ENCODE measurements at regions not wholly inside any gene's neighbourhood (a gene's known extent, or its start where the extent isn't known, plus 50 kb on each side); places are given as distances from the start of the nearest gene placed in this dataset.

DNA sequence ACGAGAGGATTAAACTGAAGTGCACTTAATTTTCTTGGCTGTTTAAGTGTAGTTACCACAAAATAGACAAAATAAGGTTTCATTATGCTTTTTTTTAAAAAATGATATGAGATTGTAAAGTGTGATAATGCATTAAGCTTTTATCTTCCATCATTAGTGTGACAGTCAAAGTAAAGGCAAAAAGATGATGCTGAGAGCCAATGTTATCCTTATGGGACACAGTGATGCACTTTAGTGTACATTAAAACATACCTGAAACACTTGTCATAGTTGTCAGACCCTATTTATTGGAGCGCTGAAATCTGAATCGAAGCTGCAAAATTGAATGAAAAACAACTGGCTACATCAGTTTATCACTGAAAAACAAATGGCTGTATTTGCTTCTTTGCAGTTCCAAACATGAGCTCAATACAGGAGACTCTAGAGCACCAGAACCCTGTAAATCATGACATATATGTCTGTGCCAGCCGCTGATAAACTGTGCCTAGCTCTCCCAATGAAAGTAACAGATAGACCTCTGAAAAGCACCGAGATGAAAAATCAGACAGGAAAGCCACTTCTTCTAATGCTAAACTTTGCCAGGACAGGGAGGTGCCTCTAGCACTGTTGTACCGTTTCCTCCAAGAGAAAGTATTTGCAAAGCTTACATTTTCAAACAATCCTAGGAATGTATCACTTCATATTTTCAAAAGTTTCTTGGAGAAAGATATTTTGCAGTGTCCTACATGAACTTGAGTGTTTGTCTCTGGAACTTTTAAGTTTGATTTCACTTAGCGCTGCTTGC, 120.7 kb upstream of the TMPRSS15 start:
- no peaks in the 10 kb centered on the region for H3K36me3 ChIP-seq (ENCODE audit: control insufficient read depth in 2 of 2, extremely low read depth in 1 of 2, insufficient read depth in 2 of 2, low read length in 2 of 2)
- CTCF ChIA-PET = interaction anchor here (0.7 to 0.8 kb wide), 2 partner anchors 9 to 25 kb away, joined by 3 read pairs; no protein-coding TSS in a partner anchor
- no peak overlapping the region for H3K4me3 ChIP-seq (replicated peaks in 1 of 3; ENCODE audit: insufficient read depth in 1 of 3, low read depth in 1 of 3, low read length in 3 of 3)
- no peak overlapping the region for H3K4me2 ChIP-seq (ENCODE audit: insufficient read depth, low read length)
- DNase-seq (ENCODE audit: low read depth, low spot score) (no peak), FAIRE-seq (no peak)
- dilution Hi-C loops (cut with MboI; ENCODE audit: extremely low pct_ligation_motif_present, low sequenced_read_pairs) = no loop called here
- no peaks in the 10 kb centered on the region for H3K9me1 ChIP-seq (replicated peaks; ENCODE audit: control insufficient read depth, extremely low read depth, insufficient read depth, low read length)
- BruUV-seq (replicated peaks) = no TSS peak
- TF ChIP-seq FOS (IDR thresholded peaks at IDR 0.05; ENCODE audit: borderline replicate concordance, insufficient read depth, low read length) (no peak), MYC (IDR thresholded peaks at IDR 0.05; ENCODE audit: low read depth, low read length) (no peak), POLR2A (IDR thresholded peaks at IDR 0.05; ENCODE audit: low read depth, low read length) (no peak), JUN (IDR thresholded peaks at IDR 0.05; ENCODE audit: borderline replicate concordance, insufficient read depth, insufficient read length, low read depth) (no peak), EZH2 (IDR thresholded peaks at IDR 0.05; ENCODE audit: borderline replicate concordance, low read depth, low read length, severe bottlenecking) (no peak), GATA2 (IDR thresholded peaks at IDR 0.05; ENCODE audit: insufficient read depth, insufficient read length, low read depth, low read length) (no peak), POLR2AphosphoS5 (IDR thresholded peaks at IDR 0.05; ENCODE audit: insufficient read depth, low read depth, low read length) (no peak)
- TF ChIP-seq, protein P1, sequence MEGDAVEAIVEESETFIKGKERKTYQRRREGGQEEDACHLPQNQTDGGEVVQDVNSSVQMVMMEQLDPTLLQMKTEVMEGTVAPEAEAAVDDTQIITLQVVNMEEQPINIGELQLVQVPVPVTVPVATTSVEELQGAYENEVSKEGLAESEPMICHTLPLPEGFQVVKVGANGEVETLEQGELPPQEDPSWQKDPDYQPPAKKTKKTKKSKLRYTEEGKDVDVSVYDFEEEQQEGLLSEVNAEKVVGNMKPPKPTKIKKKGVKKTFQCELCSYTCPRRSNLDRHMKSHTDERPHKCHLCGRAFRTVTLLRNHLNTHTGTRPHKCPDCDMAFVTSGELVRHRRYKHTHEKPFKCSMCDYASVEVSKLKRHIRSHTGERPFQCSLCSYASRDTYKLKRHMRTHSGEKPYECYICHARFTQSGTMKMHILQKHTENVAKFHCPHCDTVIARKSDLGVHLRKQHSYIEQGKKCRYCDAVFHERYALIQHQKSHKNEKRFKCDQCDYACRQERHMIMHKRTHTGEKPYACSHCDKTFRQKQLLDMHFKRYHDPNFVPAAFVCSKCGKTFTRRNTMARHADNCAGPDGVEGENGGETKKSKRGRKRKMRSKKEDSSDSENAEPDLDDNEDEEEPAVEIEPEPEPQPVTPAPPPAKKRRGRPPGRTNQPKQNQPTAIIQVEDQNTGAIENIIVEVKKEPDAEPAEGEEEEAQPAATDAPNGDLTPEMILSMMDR (IDR thresholded peaks at IDR 0.05; ENCODE audit: extremely low read depth in 1 of 2, insufficient read depth in 1 of 2, low read depth in 1 of 2, low read length in 2 of 2) = no peak
- TF ChIP-seq, protein P2, sequence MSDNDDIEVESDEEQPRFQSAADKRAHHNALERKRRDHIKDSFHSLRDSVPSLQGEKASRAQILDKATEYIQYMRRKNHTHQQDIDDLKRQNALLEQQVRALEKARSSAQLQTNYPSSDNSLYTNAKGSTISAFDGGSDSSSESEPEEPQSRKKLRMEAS (IDR thresholded peaks at IDR 0.05; ENCODE audit: insufficient read depth, insufficient read length) = no peak
- peaks cover 4% of the 10 kb centered on the region for H3K4me1 ChIP-seq (ENCODE audit: control insufficient read depth, extremely low read depth, insufficient read depth, low read length)
- no peaks in the 10 kb centered on the region for H3K9me3 ChIP-seq (replicated peaks; ENCODE audit: control insufficient read depth, insufficient read depth, low read length)
- no peaks in the 10 kb centered on the region for H4K20me1 ChIP-seq (replicated peaks; ENCODE audit: control insufficient read depth, extremely low read depth, insufficient read depth, low read length)
- no peaks in the 10 kb centered on the region for H3K79me2 ChIP-seq (ENCODE audit: control insufficient read depth, insufficient read depth, low read length)
- POLR2A ChIA-PET = no interaction called here
- H2AFZ ChIP-seq (ENCODE audit: low read depth, low read length) = no peak overlapping the region
- H3K9ac ChIP-seq (replicated peaks; ENCODE audit: extremely low read depth, insufficient read depth, low read length) = no peak overlapping the region
- intact Hi-C loops (cut with micrococcal nuclease) = loop anchor here (10.0 kb wide), 1 partner anchor 191 kb away; no protein-coding TSS in a partner anchor
- H3K27me3 ChIP-seq (ENCODE audit: control insufficient read depth in 2 of 2, insufficient read depth in 2 of 2, low read length in 2 of 2) = no peaks in the 10 kb centered on the region
- no peak overlapping the region for H3K27ac ChIP-seq (ENCODE audit: insufficient read depth, low read depth, low read length)

Measured in endothelial cell of umbilical vein (primary cell).